HG03469 (cell line): ENCODE measurements at regions not wholly inside any gene's neighbourhood (a gene's known extent, or its start where the extent isn't known, plus 50 kb on each side); places are given as distances from the start of the nearest gene placed in this dataset.

Source experiments
- ATAC-seq: cut with Tn5 transposase; IDR thresholded peaks from one replicate; pipeline ENCODE4 v1.9.1; 2021; ENCODE audit warnings: mild to moderate bottlenecking, moderate library complexity, moderate number of reproducible peaks; ENCODE audit not compliant: unreplicated experiment

DNA sequence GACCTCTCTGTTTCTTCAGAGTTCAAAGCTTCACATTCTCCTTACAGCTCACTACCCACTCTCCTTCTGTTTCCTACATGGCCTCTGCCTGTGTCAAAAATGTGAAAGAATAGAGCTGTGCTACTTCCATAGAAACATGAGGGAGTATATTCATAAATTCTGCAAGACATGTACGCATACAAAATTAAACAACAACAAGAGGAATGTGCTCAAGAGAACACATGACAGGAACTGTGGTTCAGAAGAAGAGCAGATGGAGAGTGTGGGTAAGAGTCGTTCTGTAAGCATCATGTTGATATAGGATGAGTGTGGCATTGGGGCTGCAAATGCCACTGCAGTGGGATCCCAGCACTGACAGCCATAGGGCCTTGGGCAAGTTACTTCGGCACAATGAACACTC, 266.6 kb upstream of the SASH1 start:
- ATAC-seq = no peak

DNA sequence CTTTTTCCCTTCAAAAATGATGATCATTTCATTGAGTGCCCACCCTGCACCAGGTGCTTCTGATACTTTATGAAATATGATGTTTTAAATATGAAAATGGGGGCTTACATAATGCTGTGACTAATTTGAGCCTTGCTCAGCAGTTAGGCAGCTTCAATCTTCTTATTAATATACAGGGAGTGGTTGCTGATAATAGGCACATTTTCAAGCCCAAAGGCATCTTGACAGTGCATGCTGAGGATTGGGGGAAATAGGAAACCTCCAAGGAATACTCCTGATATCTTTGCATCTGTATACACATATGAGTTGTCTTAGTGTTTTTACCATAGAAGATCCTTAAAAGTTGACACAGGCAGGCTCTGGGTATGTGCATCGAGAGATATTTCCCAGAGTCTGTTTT, 262.3 kb upstream of the SASH1 start:
- ATAC-seq = no peak

DNA sequence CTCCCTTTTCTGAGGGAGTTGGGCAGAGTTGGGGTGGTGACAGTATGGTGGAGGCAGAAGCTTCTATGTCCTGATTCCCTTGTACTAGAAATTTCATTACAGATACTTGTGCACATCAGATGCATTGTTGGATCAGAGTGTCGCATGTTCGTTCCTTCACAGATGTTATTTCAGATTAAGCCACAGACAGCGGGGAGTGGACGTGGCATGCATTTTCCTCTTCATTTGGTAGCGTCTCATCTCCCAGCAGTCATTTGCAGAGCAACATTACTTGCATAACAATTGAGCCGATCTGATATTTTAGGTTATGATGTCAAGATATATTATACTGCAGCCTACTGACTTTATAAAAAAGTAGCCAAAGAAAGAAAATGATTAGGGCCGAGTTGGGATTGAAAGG, 261.6 kb upstream of the SASH1 start:
- no peak for ATAC-seq

DNA sequence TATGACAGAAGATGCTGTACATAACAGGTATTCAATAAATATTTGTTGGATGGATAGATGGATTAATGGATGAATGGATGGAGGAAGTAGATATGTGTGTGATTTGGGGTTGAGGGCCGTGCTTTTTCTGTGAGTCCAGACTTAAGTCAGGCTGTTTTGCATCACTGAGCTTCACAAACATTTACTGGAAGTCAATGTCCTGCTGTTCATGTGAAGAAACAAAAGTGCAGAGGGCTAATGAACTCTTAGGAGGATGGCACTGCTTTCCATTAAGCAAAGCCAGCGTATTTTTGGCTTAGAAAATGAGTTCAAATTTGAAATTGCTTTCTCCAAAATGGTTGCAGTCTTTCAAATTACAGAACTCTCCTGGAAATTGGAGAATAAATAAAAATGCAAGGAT, 260.6 kb upstream of the SASH1 start:
- ATAC-seq = no peak

DNA sequence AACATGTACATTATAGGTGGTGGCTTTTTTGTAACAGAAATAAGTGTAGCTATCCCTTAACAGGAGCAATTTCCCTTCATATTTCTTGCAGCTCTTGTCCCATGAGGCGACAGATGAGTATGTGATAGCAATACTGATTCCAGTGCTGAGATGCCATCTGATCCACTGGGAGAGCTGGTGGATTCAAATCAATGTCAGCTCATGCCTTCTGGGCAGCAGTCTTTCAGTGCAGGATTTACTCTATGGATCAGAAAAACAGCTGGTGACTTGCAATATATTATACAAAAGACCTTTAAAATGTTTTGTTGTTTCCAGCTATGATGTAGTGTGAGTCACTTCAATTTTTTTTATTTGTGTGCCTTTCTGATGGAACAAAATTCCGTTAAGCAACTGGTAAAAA, 259.9 kb upstream of the SASH1 start:
- ATAC-seq = no peak

GRCh38 chr6:148085631-148086331, 256.9 kb upstream of the SASH1 start:
- ATAC-seq = no peak

DNA sequence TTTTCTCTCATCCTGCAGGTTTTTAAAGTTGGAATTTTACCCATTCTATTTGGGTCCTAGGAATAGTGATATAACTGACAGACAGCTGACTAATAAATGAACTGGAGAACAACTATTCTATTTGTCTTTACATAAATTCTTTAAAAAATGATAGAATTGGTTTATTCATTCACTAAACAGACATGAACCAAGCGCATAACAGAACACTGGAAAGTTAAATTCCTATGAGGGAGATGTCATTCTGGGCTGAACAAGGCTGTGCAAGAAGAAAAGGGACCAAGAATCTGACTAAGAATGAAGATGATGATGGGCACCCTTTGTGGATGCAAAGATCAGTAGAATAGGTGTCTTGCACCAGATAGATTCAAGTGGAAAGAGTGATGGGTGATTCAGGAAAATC, 256.3 kb upstream of the SASH1 start:
- no peak for ATAC-seq

- no peak for ATAC-seq
These were observed 255.8 kb upstream of the SASH1 start for GRCh38 chr6:148086843-148087242.

- ATAC-seq = no peak
These were observed 255.0 kb upstream of the SASH1 start for GRCh38 chr6:148087659-148088058.

DNA sequence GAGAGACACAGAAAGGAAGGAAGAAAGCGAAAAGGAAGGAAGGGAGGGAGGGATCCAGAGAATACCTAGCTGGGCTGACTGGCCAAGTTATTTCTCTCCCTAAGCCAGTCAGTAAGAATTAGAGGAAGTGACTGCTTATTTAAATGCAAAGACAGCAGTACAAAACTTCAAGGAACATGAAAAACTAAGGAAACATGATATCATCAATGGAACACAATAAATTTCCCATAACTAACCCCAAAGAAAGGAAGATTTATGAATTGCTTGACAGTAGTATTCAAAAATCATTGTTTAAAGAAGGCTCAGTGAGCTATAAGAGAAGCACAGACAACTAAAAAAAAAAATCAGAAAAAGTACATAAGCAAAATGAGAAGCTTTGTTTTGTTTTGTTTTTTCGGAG, 252.3 kb upstream of the SASH1 start:
- ATAC-seq = no peak

DNA sequence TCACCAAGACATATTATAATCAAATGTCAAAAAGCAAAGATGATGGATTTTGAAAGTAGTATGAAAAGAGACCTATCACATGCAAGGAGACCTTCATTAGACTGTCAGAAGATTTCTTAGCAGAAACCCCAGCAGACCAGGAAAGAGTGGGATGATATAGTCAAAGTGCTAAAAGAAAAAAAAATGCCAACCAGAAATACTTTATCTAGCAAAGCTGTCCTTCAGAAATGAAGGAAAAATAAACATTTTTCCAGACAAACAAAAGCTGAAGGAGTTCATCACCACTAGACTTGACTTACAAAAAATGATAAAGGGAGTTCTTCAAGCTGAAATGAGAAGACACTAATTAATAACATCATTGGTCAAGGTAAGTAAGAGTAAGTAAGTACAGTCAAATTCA, 251.2 kb upstream of the SASH1 start:
- no peak for ATAC-seq

DNA sequence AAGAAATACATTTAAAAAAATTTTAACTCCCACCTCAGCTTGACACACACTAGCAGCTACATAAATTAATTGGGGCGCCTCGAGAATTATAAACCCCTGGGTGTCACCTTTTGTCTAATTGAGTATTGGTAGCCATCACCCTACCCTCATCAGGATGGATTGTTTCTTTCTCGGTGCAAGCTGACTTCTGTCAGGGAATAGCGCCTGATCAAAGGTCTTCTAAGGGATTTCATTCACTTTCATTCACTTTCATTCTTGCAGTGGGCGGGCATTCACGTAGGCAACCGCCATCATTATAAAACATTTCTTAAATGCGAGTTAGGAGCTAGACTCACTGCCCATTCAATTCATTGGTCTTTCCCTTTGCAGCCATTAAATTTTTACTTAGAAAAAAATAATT, 239.2 kb upstream of the SASH1 start:
- ATAC-seq = no peak

GRCh38 chr6:148104131-148104530, 238.5 kb upstream of the SASH1 start:
- ATAC-seq = no peak

GRCh38 chr6:148105695-148106094, 236.9 kb upstream of the SASH1 start:
- no peak for ATAC-seq

DNA sequence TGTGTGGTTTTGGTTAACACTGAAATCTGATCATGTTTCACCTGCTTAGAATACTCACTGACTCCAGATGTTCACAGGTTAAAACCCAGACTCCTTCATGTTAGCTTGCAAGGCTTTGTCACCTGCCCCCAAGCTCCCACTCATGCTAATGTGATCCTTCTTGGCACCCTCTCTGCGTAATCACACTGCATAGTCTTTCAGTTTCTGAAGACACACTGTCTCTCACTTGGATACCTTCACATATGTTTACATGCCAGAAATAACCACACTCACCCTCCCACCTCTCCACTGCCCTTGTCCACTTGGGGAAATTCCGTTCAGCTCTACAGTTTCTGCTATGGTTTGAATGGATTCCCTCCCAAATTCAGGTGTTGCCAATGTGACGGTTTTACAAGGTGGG, 234.7 kb upstream of the SASH1 start:
- ATAC-seq = no peak

DNA sequence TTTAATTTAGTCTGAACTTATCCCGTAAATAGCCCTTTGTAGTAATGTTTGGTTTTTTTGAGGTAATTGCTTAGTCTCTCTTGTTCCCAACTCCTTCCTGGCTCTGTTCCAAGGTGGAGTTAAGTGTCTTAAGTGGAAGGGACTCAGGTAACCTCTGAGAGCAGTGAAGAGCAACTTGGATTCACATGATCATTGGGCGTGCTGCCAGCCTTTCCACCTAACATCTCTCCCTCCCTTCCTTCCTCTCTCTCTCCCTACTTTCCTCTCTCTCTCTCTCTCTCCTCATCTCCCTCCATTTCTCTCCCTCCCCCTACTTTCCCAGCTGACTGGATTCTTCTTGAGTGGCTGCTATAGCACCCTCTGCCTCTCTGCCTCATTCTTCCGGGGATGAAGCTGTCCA, 232.9 kb upstream of the SASH1 start:
- ATAC-seq = no peak

- ATAC-seq = no peak
These were observed 231.7 kb upstream of the SASH1 start for GRCh38 chr6:148110925-148111324.

- no peak for ATAC-seq
These were observed 229.8 kb upstream of the SASH1 start for GRCh38 chr6:148112851-148113319.

DNA sequence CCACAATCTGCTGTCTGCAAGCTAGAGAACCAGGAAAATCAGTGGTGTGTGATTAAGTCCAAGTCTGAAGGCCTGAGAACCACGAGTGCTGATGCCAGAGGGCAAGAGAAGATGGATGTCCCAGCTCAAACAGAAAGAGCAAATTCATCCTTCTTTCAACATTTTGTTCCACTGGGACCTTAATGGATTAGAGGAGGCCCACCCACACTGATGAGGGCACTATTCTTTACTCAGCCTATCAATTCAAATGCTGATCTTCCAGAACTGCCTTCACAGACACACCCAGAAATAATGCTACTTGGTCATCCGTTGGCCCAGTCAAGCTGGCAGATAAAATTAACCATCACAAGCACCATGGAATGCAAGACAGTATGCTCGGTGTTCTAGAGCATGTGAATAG, 226.6 kb upstream of the SASH1 start:
- no peak for ATAC-seq

- no peak for ATAC-seq
These were observed 224.4 kb upstream of the SASH1 start for GRCh38 chr6:148118244-148118643.

DNA sequence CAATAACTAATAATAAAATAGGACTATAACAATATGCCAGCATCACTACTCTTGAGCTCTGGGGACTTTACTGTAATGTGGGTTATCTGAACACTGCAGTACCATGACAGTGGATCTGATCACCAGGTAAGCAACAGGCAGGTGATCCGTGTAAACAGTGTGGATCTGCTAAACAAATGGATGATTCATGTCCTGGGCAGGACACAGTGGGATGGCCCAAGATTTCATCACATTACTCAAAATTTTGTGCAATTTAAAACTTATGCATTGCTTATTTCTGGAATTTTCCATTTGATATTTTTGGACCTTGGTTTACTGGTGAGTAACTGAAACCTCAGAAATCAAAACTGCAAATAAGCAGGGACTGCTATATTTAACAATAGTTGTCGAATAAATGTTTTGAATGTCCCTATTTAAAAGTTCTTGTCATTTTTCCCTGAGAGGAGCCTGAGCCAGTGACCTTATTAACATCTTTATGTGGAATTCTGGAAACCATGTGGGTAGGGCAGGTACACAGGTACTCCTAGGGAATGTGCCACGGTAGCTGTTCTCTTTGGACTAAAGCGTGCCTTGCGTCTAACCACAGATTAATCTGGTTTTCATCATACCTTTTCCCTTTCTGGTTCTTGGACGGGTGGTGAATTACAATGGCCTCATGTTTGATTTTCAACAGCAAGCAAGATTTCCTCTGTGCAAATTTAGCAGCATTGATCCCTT, 214.5 kb upstream of the SASH1 start:
- no peak for ATAC-seq

- no peak for ATAC-seq
These were observed 208.0 kb upstream of the SASH1 start for GRCh38 chr6:148134592-148134991.

GRCh38 chr6:148136586-148136985, 206.1 kb upstream of the SASH1 start:
- ATAC-seq = no peak
